Neural cell (in vitro differentiated cells): ENCODE measurements at regions not wholly inside any gene's neighbourhood (a gene's known extent, or its start where the extent isn't known, plus 50 kb on each side); places are given as distances from the start of the nearest gene placed in this dataset.

Experiments
- CTCF ChIP-seq: fragments of 450-650 bp; IDR thresholded peaks from 2 replicates; pipeline ENCODE4 v1.5.1; 2014; ENCODE audit warnings: antibody characterized with exemption, mild to moderate bottlenecking, moderate library complexity; ENCODE audit not compliant: poor library complexity, severe bottlenecking
- EZH2 ChIP-seq: fragments of 200-600, 300-800 bp; shearing (Covaris generic), sonication (generic); IDR thresholded peaks from 2 replicates; pipeline ENCODE4 v1.6.1; 2014; ENCODE audit warnings: antibody characterized with exemption, low read length, borderline replicate concordance, mild to moderate bottlenecking; ENCODE audit not compliant: insufficient read depth, poor library complexity, severe bottlenecking
- POLR2AphosphoS5 ChIP-seq: IDR thresholded peaks from 2 replicates; pipeline ENCODE4 v1.6.1; 2012
- SMC3 ChIP-seq: fragments of 450-650 bp; conservative IDR thresholded peaks from 2 replicates; pipeline ENCODE4 v1.6.1; 2014; ENCODE audit warnings: antibody characterized with exemption, mild to moderate bottlenecking, moderate library complexity; ENCODE audit not compliant: poor library complexity
- TAF1 ChIP-seq: IDR thresholded peaks from 2 replicates; pipeline ENCODE4 v1.6.1; 2012; ENCODE audit warnings: low read depth

- TF ChIP-seq CTCF (no peak), POLR2AphosphoS5 (no peak), EZH2 (no peak), TAF1 (no peak), SMC3 (no peak)
Measured at GRCh38 chr5:68818057-68818695, 275.6 kb upstream of the SLC30A5 start.
